Endothelial cell of umbilical vein (primary cell): ENCODE measurements at regions not wholly inside any gene's neighbourhood (a gene's known extent, or its start where the extent isn't known, plus 50 kb on each side); places are given as distances from the start of the nearest gene placed in this dataset.

Experiments used
- BruUV-seq: library from RNA; stranded (reverse); fragments of 400-500 nt; replicated peaks from 2 replicates; lab custom pipeline; 2021; lab: Mats Ljungman, UMichigan
- CTCF ChIA-PET: fragments of 300-600, 350-600 bp; sonication (Branson Sonifier 250); formaldehyde crosslinking; loops from one replicate; lab custom pipeline; 2021; ENCODE audit warnings: antibody characterized with exemption, inconsistent platforms; lab: Charles Lee
- POLR2A ChIA-PET: fragments of 300-600, 350-600 bp; sonication (Branson Sonifier 250); formaldehyde crosslinking; loops from one replicate; lab custom pipeline; 2021; ENCODE audit warnings: antibody characterized with exemption, inconsistent platforms; lab: Charles Lee
- DNase-seq: peaks from one replicate; pipeline ENCODE4 v3.0.0-alpha.2; 2011; ENCODE audit warnings: low read depth, low spot score
- FAIRE-seq: peaks from 2 replicates; lab custom pipeline; 2011; peaks lifted over from hg19 to GRCh38; lab: Jason Lieb, UNC
- H2AFZ ChIP-seq: 2 replicates; pipeline ENCODE4 v1.6.0; 2012; ENCODE audit warnings: low read depth, low read length, control low read depth, inconsistent platforms
- H3K27ac ChIP-seq: 2 replicates; pipeline ENCODE4 v1.5.1; 2011; ENCODE audit warnings: low read depth, mild to moderate bottlenecking, control low read depth, low read length, moderate library complexity; ENCODE audit not compliant: insufficient read depth
- H3K27me3 ChIP-seq, 2 experiments: 2 replicates each; pipeline versions ENCODE4 v1.6.0 to v1.6.1; 2011; ENCODE audit warnings: low read length in 2 of 2, mixed read lengths in 1 of 2; ENCODE audit not compliant: control insufficient read depth in 2 of 2, insufficient read depth in 2 of 2
- H3K36me3 ChIP-seq, 2 experiments: 2 replicates in 1 of 2; 3 replicates in 1 of 2; pipeline ENCODE4 v1.5.1; 2011; ENCODE audit warnings: low read length in 2 of 2, mild to moderate bottlenecking in 1 of 2, moderate library complexity in 1 of 2; ENCODE audit not compliant: control insufficient read depth in 2 of 2, insufficient read depth in 2 of 2; ENCODE audit errors: extremely low read depth in 1 of 2
- H3K4me1 ChIP-seq: 3 replicates; pipeline ENCODE4 v1.5.1; 2011; ENCODE audit warnings: mild to moderate bottlenecking, low read length; ENCODE audit not compliant: control insufficient read depth, insufficient read depth; ENCODE audit errors: extremely low read depth
- H3K4me2 ChIP-seq: 2 replicates; pipeline ENCODE4 v1.6.1; 2011; ENCODE audit warnings: low read length, control low read depth, mixed read lengths; ENCODE audit not compliant: insufficient read depth
- H3K4me3 ChIP-seq, 3 experiments: fragments of 200-600 bp in 1 of 3; sonication (generic), shearing (Covaris generic) in 1 of 3; replicated peaks in 1 of 3; 2 replicates each; pipeline ENCODE4 v1.5.1; 2011 to 2016; ENCODE audit warnings: control low read depth in 3 of 3, low read length in 3 of 3, mild to moderate bottlenecking in 2 of 3, inconsistent platforms in 1 of 3, low read depth in 1 of 3, moderate library complexity in 1 of 3; ENCODE audit not compliant: insufficient read depth in 1 of 3
- H3K79me2 ChIP-seq: 2 replicates; pipeline ENCODE4 v1.6.0; 2012; ENCODE audit warnings: low read length, inconsistent platforms; ENCODE audit not compliant: control insufficient read depth, insufficient read depth
- H3K9ac ChIP-seq: replicated peaks from 2 replicates; pipeline ENCODE3; 2011; ENCODE audit warnings: low read length, control low read depth; ENCODE audit not compliant: insufficient read depth; ENCODE audit errors: extremely low read depth
- H3K9me1 ChIP-seq: replicated peaks from 3 replicates; pipeline ENCODE4 v1.6.0; 2011; ENCODE audit warnings: mild to moderate bottlenecking, low read length; ENCODE audit not compliant: control insufficient read depth, insufficient read depth; ENCODE audit errors: extremely low read depth
- H3K9me3 ChIP-seq: replicated peaks from 2 replicates; pipeline ENCODE4 v1.5.1; 2012; ENCODE audit warnings: low read length, inconsistent platforms; ENCODE audit not compliant: control insufficient read depth, insufficient read depth
- H4K20me1 ChIP-seq: replicated peaks from 2 replicates; pipeline ENCODE3; 2011; ENCODE audit warnings: mild to moderate bottlenecking, low read length; ENCODE audit not compliant: control insufficient read depth, insufficient read depth; ENCODE audit errors: extremely low read depth
- EZH2 ChIP-seq: IDR thresholded peaks from 2 replicates; pipeline ENCODE4 v1.6.1; 2012; ENCODE audit warnings: borderline replicate concordance, low read depth, mild to moderate bottlenecking, moderate library complexity, low read length, inconsistent platforms; ENCODE audit not compliant: severe bottlenecking
- FOS ChIP-seq: IDR thresholded peaks from 2 replicates; pipeline ENCODE4 v1.6.1; 2011; ENCODE audit warnings: mild to moderate bottlenecking, low read length, moderate library complexity, borderline replicate concordance; ENCODE audit not compliant: insufficient read depth
- GATA2 ChIP-seq: IDR thresholded peaks from 2 replicates; pipeline ENCODE4 v1.7.0; 2011; ENCODE audit warnings: low read depth, mild to moderate bottlenecking, moderate library complexity, mixed read lengths, low read length; ENCODE audit not compliant: insufficient read length, insufficient read depth
- JUN ChIP-seq: IDR thresholded peaks from 2 replicates; pipeline ENCODE4 v1.6.1; 2011; ENCODE audit warnings: borderline replicate concordance, low read depth; ENCODE audit not compliant: insufficient read length, insufficient read depth
- MYC ChIP-seq: IDR thresholded peaks from one replicate; pipeline ENCODE4 v1.6.1; 2011; ENCODE audit warnings: mild to moderate bottlenecking, low read depth, low read length
- POLR2A ChIP-seq: IDR thresholded peaks from 2 replicates; pipeline ENCODE4 v1.6.1; 2012; ENCODE audit warnings: low read depth, mild to moderate bottlenecking, control low read depth, low read length
- POLR2AphosphoS5 ChIP-seq: IDR thresholded peaks from 2 replicates; pipeline ENCODE4 v1.6.1; 2012; ENCODE audit warnings: low read depth, mild to moderate bottlenecking, control low read depth, low read length, moderate library complexity; ENCODE audit not compliant: insufficient read depth
- dilution Hi-C: fragments of 300-500 bp; cut with MboI; formaldehyde crosslinking; loops from one replicate; pipeline ENCODE4 v1.15.0; 2019; ENCODE audit warnings: low sequenced_read_pairs; ENCODE audit not compliant: extremely low pct_ligation_motif_present
- intact Hi-C: fragments of 100-400 bp; cut with micrococcal nuclease; formaldehyde crosslinking; loops from one replicate; pipeline ENCODE4 v1.10.0; 2022
- TF ChIP-seq, protein P1 (sequence below): IDR thresholded peaks from 2 replicates; pipeline ENCODE4 v1.6.1; 2011; ENCODE audit not compliant: insufficient read depth, insufficient read length
- TF ChIP-seq, protein P2 (sequence below), 2 donors: IDR thresholded peaks; 1 replicate in 1 of 2; 2 replicates in 1 of 2; pipeline ENCODE4 v1.5.1; 2011; ENCODE audit warnings: low read length in 2 of 2, mild to moderate bottlenecking in 2 of 2, moderate library complexity in 2 of 2, control low read depth in 1 of 2, inconsistent platforms in 1 of 2, low read depth in 1 of 2; ENCODE audit not compliant: insufficient read depth in 1 of 2; ENCODE audit errors: extremely low read depth in 1 of 2

DNA sequence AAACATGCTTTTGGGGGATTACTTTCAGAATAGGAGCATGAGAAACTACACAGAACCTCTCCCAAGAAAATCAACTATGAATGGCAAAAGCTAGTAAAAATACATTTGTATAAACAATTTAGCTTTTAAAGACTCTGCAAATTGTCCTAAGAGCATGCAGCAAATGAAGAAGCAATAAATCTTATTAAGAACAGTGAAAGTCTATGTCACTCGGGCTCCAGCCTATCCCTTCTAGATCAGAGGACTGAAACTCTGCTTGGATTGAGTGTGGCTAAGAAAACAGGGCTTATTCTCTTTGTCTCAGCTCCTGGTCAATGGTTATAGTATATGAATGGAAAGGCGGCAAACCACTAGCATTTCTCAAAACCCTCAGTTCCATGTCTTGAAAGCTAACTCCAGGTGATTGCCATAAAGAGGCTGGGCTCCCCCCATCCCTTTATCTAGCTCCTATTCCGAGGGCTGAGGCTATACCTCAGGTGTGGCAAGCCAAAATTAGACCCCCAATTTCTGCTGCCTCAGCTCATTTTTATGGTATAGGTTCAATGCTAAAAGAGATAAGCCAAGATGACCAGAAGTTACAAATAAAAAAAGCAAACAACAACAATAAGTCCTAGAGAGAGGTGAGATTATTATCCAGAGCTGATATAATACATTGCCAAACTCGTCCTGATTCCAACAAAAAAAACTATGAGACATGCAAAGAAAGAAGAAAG lies 953.2 kb downstream of the SLITRK6 start:
- no peaks in the 10 kb centered on the region for H3K4me1 ChIP-seq
- TF ChIP-seq MYC (no peak), POLR2A (no peak), FOS (no peak), GATA2 (no peak), POLR2AphosphoS5 (no peak), JUN (no peak), EZH2 (no peak)
- TF ChIP-seq, protein P1, sequence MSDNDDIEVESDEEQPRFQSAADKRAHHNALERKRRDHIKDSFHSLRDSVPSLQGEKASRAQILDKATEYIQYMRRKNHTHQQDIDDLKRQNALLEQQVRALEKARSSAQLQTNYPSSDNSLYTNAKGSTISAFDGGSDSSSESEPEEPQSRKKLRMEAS, result no peak
- TF ChIP-seq, protein P2, sequence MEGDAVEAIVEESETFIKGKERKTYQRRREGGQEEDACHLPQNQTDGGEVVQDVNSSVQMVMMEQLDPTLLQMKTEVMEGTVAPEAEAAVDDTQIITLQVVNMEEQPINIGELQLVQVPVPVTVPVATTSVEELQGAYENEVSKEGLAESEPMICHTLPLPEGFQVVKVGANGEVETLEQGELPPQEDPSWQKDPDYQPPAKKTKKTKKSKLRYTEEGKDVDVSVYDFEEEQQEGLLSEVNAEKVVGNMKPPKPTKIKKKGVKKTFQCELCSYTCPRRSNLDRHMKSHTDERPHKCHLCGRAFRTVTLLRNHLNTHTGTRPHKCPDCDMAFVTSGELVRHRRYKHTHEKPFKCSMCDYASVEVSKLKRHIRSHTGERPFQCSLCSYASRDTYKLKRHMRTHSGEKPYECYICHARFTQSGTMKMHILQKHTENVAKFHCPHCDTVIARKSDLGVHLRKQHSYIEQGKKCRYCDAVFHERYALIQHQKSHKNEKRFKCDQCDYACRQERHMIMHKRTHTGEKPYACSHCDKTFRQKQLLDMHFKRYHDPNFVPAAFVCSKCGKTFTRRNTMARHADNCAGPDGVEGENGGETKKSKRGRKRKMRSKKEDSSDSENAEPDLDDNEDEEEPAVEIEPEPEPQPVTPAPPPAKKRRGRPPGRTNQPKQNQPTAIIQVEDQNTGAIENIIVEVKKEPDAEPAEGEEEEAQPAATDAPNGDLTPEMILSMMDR (IDR thresholded peaks at IDR 0.05; ENCODE audit: extremely low read depth in 1 of 2, insufficient read depth in 1 of 2, low read depth in 1 of 2, low read length in 2 of 2), result no peak
- H4K20me1 ChIP-seq, result no peaks in the 10 kb centered on the region
- H3K27me3 ChIP-seq, result no peaks in the 10 kb centered on the region
- H3K9ac ChIP-seq, result no peak overlapping the region
- intact Hi-C loops, result no loop called here
- ChIA-PET CTCF (no interaction called here), POLR2A (no interaction called here)
- dilution Hi-C loops, result no loop called here
- H3K27ac ChIP-seq, result no peak overlapping the region
- BruUV-seq, result no TSS peak
- H3K9me3 ChIP-seq, result no peaks in the 10 kb centered on the region
- no peak overlapping the region for H3K4me2 ChIP-seq
- DNase-seq, result no peak
- H2AFZ ChIP-seq, result no peak overlapping the region
- no peaks in the 10 kb centered on the region for H3K36me3 ChIP-seq
- no peaks in the 10 kb centered on the region for H3K9me1 ChIP-seq
- H3K4me3 ChIP-seq, result no peak overlapping the region
- no peak for FAIRE-seq
- H3K79me2 ChIP-seq, result no peaks in the 10 kb centered on the region
